Activated CD8-positive, alpha-beta memory T cell treated with anti-CD3 and anti-CD28 coated beads for 36 hours (primary cell): ENCODE measurements at regions not wholly inside any gene's neighbourhood (a gene's known extent, or its start where the extent isn't known, plus 50 kb on each side); places are given as distances from the start of the nearest gene placed in this dataset.

Experiments
- CTCF ChIA-PET: fragments of 350-600 bp; sonication (Branson Sonifier 250); formaldehyde crosslinking; loops from one replicate; lab custom pipeline; 2021; ENCODE audit warnings: antibody characterized with exemption; lab: Charles Lee
- POLR2A ChIA-PET: fragments of 350-600 bp; sonication (Branson Sonifier 250); formaldehyde crosslinking; loops from one replicate; lab custom pipeline; 2021; ENCODE audit warnings: antibody characterized with exemption; lab: Charles Lee

DNA sequence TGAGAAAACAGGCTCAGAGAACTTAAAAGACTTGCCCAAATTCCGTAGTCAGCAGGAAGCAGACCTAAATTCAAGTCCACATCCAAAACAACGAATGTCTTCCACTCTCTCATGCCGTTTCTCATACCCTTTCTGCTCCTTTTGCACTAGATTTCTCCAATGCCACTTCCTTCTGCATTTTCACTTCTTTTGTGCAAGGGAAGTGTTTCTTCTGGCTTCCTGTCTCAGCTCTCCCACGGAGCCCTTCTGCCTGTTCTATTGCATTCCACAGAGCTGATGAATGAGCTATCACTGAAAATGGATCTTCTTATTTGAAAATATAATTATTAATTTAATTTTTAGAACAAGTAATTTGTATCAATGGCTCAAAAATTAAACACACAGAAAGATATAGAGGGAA lies 56.1 kb upstream of the STK24 start:
- ChIA-PET POLR2A (no interaction called here), CTCF (interaction anchor here (1.3 kb wide), 1 partner anchor 188 kb away, joined by 3 read pairs; no protein-coding TSS in a partner anchor)

DNA sequence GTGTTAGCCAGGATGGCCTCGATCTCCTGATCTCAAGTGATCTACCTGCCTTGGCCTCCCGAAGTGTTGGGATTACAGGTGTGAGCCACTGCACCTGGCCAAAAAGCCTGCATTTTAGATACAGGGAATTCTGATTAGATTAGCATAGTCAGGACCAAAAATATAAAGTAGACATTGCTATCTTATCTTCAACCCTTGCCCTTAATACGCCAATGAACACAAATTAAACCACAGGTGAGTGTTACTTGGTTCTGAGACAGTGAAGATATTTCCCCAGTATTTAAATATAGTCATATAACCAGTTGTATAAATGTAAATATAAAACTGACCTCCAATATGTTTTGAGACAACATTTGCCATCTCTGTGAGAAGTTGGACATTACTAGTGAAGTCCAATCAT lies 52.1 kb upstream of the STK24 start:
- CTCF ChIA-PET = no interaction called here
- POLR2A ChIA-PET = no interaction called here
